ENCODE measurements at regions not wholly inside any gene's neighbourhood (a gene's known extent, or its start where the extent isn't known, plus 50 kb on each side); places are given as distances from the start of the nearest gene placed in this dataset.

- Mint-ChIP-seq H3K4me1 (ENCODE audit: low read depth) (no peaks in the 10 kb centered on the region), H3K9me3 (no peaks in the 10 kb centered on the region), H3K36me3 (ENCODE audit: low read depth) (no peaks in the 10 kb centered on the region), H3K4me3 (no peak overlapping the region), H3K27ac (no peak overlapping the region), H3K27me3 (no peaks in the 10 kb centered on the region)
- intact Hi-C loops (cut with micrococcal nuclease): no loop called here
These were observed 161.4 kb downstream of the GPAM start for GRCh38 chr10:112022196-112022595.

- no peaks in the 10 kb centered on the region for H3K4me1 Mint-ChIP-seq (ENCODE audit: low read depth)
- intact Hi-C loops (cut with micrococcal nuclease): no loop called here
- H3K36me3 Mint-ChIP-seq (ENCODE audit: low read depth): no peaks in the 10 kb centered on the region
- no peak overlapping the region for H3K27ac Mint-ChIP-seq
- no peak overlapping the region for H3K4me3 Mint-ChIP-seq
- H3K9me3 Mint-ChIP-seq: peaks cover 4% of the 10 kb centered on the region
- no peaks in the 10 kb centered on the region for H3K27me3 Mint-ChIP-seq
These were observed 159.5 kb downstream of the GPAM start for GRCh38 chr10:112024079-112024478.

DNA sequence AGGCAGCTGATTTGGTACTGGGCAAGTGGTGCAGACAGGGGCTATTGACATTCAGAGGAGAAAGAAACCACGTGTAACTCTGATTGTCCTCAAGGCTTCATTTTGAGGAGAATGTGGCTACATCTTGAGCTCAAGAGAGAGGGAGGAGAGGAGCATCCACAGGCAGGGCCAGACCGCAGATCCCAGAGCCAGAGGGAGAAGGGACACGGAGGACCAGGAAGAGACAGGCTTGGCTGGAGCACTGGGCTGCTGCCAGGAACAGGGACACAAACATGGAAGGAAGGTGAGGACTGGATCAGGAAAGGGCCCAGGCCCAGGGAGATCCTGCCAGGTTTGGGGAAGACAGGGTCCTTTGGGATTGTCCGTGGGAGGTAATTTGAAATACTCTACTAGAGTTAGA, 158.3 kb downstream of the GPAM start:
- H3K4me1 Mint-ChIP-seq (ENCODE audit: low read depth): no peaks in the 10 kb centered on the region
- no peak overlapping the region for H3K27ac Mint-ChIP-seq
- H3K27me3 Mint-ChIP-seq: no peaks in the 10 kb centered on the region
- no peak overlapping the region for H3K4me3 Mint-ChIP-seq
- intact Hi-C loops (cut with micrococcal nuclease): no loop called here
- peaks cover 12% of the 10 kb centered on the region for H3K9me3 Mint-ChIP-seq
- H3K36me3 Mint-ChIP-seq (ENCODE audit: low read depth): no peaks in the 10 kb centered on the region

DNA sequence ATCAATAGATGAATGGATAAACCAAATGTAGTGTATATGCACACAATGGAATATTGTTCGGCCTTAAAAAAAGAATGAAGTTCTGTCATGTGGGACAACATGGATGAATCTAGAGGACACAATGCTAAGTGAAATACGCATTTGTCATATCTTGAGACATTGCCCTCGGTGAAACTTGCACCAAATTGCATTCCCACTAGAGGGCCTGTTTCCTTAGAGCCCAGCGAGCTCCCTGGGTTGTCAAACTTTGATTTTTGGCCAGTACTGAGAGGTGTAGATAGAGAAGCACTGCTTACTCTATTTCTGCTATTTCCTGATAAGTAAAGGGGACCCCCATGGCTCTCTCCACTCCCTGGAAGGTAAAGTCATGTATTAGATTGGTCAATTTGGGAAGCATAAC, 157.1 kb downstream of the GPAM start:
- no peaks in the 10 kb centered on the region for H3K36me3 Mint-ChIP-seq (ENCODE audit: low read depth)
- no peak overlapping the region for H3K27ac Mint-ChIP-seq
- intact Hi-C loops (cut with micrococcal nuclease): no loop called here
- H3K4me1 Mint-ChIP-seq (ENCODE audit: low read depth): no peaks in the 10 kb centered on the region
- peaks cover 12% of the 10 kb centered on the region for H3K9me3 Mint-ChIP-seq
- H3K27me3 Mint-ChIP-seq: no peaks in the 10 kb centered on the region
- H3K4me3 Mint-ChIP-seq: no peak overlapping the region

GRCh38 chr10:112027731-112028280, 155.8 kb downstream of the GPAM start:
- no peaks in the 10 kb centered on the region for H3K4me1 Mint-ChIP-seq (ENCODE audit: low read depth)
- no peaks in the 10 kb centered on the region for H3K36me3 Mint-ChIP-seq (ENCODE audit: low read depth)
- intact Hi-C loops (cut with micrococcal nuclease): no loop called here
- no peak overlapping the region for H3K4me3 Mint-ChIP-seq
- H3K27ac Mint-ChIP-seq: no peak overlapping the region
- H3K9me3 Mint-ChIP-seq: peaks cover 24% of the 10 kb centered on the region
- H3K27me3 Mint-ChIP-seq: no peaks in the 10 kb centered on the region

GRCh38 chr10:112030431-112030830, 153.1 kb downstream of the GPAM start:
- no peaks in the 10 kb centered on the region for H3K27me3 Mint-ChIP-seq
- H3K4me3 Mint-ChIP-seq: no peak overlapping the region
- H3K27ac Mint-ChIP-seq: no peak overlapping the region
- no peaks in the 10 kb centered on the region for H3K36me3 Mint-ChIP-seq (ENCODE audit: low read depth)
- no peaks in the 10 kb centered on the region for H3K4me1 Mint-ChIP-seq (ENCODE audit: low read depth)
- peaks cover 28% of the 10 kb centered on the region for H3K9me3 Mint-ChIP-seq
- intact Hi-C loops (cut with micrococcal nuclease): no loop called here

DNA sequence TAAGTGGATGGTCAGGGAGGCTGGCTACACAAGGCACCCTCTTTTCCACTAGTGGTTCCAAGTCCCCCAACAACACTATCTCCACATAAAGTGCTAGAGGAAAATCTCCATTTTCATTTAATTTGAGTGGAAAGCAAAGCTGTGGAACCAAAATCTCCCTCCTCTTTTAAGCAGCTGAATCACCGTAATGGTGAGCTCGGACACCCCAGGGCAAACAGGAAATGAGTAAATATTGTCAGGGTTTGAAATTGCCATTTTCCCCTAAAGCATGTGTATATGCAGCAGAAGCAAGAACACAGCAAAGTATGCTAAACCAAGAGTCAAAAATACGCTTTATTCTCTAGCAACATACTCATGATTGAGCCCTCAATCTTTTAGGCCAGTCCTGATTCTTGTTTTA, 143.7 kb downstream of the GPAM start:
- peaks cover 42% of the 10 kb centered on the region for H3K9me3 Mint-ChIP-seq
- H3K27me3 Mint-ChIP-seq: no peaks in the 10 kb centered on the region
- intact Hi-C loops (cut with micrococcal nuclease): no loop called here
- no peaks in the 10 kb centered on the region for H3K36me3 Mint-ChIP-seq (ENCODE audit: low read depth)
- no peak overlapping the region for H3K27ac Mint-ChIP-seq
- H3K4me3 Mint-ChIP-seq: no peak overlapping the region
- no peaks in the 10 kb centered on the region for H3K4me1 Mint-ChIP-seq (ENCODE audit: low read depth)

DNA sequence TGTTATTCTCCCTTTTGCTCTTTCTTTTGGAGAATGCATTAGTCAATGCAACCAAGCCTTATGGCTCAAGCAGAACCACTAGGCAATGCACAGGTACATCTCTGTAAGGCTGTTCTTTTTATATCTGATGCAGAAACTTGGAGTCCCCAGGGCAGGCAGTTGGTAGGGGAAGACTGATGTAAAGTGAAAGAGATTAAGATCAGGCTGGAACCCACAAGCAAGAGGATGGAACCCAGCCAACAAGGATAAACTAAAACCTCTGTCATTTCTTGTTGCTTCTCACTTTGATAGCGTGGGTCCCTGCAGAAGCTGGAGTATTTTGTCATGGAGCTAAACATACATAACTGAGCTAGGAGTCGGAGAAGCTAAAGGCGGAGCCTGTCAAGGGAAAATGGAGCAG, 142.9 kb downstream of the GPAM start:
- Mint-ChIP-seq H3K9me3 (peaks cover 42% of the 10 kb centered on the region), H3K4me1 (ENCODE audit: low read depth) (no peaks in the 10 kb centered on the region), H3K27me3 (no peaks in the 10 kb centered on the region), H3K36me3 (ENCODE audit: low read depth) (no peaks in the 10 kb centered on the region), H3K4me3 (no peak overlapping the region), H3K27ac (no peak overlapping the region)
- intact Hi-C loops (cut with micrococcal nuclease): no loop called here

GRCh38 chr10:112045938-112046337, 137.6 kb downstream of the GPAM start:
- Mint-ChIP-seq H3K9me3 (peaks cover 10% of the 10 kb centered on the region), H3K27ac (no peak overlapping the region), H3K4me1 (ENCODE audit: low read depth) (no peaks in the 10 kb centered on the region), H3K36me3 (ENCODE audit: low read depth) (no peaks in the 10 kb centered on the region), H3K27me3 (no peaks in the 10 kb centered on the region), H3K4me3 (no peak overlapping the region)
- intact Hi-C loops (cut with micrococcal nuclease): no loop called here

DNA sequence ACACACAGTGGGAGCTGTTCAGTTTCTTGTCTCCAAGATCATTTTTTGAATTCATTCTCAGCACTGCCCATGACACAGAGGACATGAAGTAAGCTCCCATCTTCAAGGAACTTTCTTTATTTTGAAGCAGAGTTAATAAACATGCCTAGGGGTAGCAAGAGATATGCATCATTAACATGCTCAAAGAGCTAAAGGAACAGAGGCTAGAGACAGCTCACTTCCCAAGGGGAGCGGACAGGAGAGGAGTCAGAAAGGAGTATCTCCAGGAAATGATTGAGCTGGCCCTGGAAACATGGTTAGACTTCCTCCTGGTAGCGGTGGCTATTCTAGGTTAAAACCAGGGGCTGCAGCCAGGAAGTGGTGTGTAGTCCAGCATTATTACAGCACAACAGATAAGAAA, 135.9 kb downstream of the GPAM start:
- Mint-ChIP-seq H3K27ac (no peak overlapping the region), H3K4me1 (ENCODE audit: low read depth) (no peaks in the 10 kb centered on the region), H3K9me3 (no peaks in the 10 kb centered on the region), H3K4me3 (no peak overlapping the region), H3K27me3 (no peaks in the 10 kb centered on the region), H3K36me3 (ENCODE audit: low read depth) (no peaks in the 10 kb centered on the region)
- intact Hi-C loops (cut with micrococcal nuclease): no loop called here

- Mint-ChIP-seq H3K27ac (no peak overlapping the region), H3K4me1 (ENCODE audit: low read depth) (no peaks in the 10 kb centered on the region), H3K9me3 (peaks cover 6% of the 10 kb centered on the region), H3K27me3 (no peaks in the 10 kb centered on the region), H3K36me3 (ENCODE audit: low read depth) (no peaks in the 10 kb centered on the region), H3K4me3 (no peak overlapping the region)
- intact Hi-C loops (cut with micrococcal nuclease): no loop called here
These were observed 131.4 kb downstream of the GPAM start for GRCh38 chr10:112052166-112052565.

- Mint-ChIP-seq H3K36me3 (ENCODE audit: low read depth) (no peaks in the 10 kb centered on the region), H3K27me3 (no peaks in the 10 kb centered on the region), H3K4me1 (ENCODE audit: low read depth) (no peaks in the 10 kb centered on the region), H3K27ac (no peak overlapping the region), H3K9me3 (peaks cover 6% of the 10 kb centered on the region), H3K4me3 (no peak overlapping the region)
- intact Hi-C loops (cut with micrococcal nuclease): no loop called here
These were observed 129.7 kb downstream of the GPAM start for GRCh38 chr10:112053895-112054294.

DNA sequence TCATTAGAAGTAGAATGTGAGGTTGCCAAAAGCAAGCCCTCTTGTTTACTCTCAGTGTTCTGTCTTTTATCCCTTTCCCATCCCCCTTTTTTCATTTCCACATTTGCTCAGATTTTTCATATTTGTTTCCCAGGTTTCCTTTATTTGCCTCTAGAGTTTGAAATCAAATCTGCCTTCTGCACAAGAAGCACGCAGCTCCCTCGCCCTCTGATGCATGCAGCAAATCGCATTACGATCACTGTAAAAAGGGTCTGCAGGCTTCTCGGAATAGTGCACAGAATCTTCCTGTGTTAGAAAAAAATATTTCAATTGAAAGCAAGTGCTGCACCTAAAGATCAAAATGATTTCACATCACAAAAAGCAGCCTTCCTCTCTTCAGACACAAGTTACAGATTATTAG, 129.0 kb downstream of the GPAM start:
- Mint-ChIP-seq H3K36me3 (ENCODE audit: low read depth) (no peaks in the 10 kb centered on the region), H3K4me3 (no peak overlapping the region), H3K27me3 (no peaks in the 10 kb centered on the region), H3K9me3 (peaks cover 6% of the 10 kb centered on the region), H3K27ac (no peak overlapping the region), H3K4me1 (ENCODE audit: low read depth) (no peaks in the 10 kb centered on the region)
- intact Hi-C loops (cut with micrococcal nuclease): no loop called here

DNA sequence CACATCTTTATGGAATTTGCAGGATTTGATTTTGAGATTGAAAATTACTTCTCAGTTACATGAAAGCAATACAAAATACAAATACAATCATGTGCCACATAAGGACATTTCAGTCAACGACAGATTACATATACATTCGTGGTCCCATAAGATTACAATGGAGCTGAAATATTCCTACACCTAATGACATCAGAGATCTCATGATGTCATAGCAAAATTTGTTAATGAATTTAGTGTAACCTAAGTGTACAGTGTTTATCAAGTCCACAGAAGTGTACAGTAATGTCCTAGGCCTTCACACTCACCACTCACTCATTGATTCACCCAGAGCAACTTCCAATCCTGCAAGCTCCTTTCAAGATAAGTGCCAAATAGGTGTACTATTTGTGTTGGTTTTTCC, 126.5 kb downstream of the GPAM start:
- H3K4me3 Mint-ChIP-seq: no peak overlapping the region
- peaks cover 6% of the 10 kb centered on the region for H3K9me3 Mint-ChIP-seq
- intact Hi-C loops (cut with micrococcal nuclease): no loop called here
- no peaks in the 10 kb centered on the region for H3K4me1 Mint-ChIP-seq (ENCODE audit: low read depth)
- no peaks in the 10 kb centered on the region for H3K27me3 Mint-ChIP-seq
- H3K36me3 Mint-ChIP-seq (ENCODE audit: low read depth): no peaks in the 10 kb centered on the region
- no peak overlapping the region for H3K27ac Mint-ChIP-seq

- no peaks in the 10 kb centered on the region for H3K27me3 Mint-ChIP-seq
- no peaks in the 10 kb centered on the region for H3K4me1 Mint-ChIP-seq (ENCODE audit: low read depth)
- no peaks in the 10 kb centered on the region for H3K36me3 Mint-ChIP-seq (ENCODE audit: low read depth)
- peaks cover 6% of the 10 kb centered on the region for H3K9me3 Mint-ChIP-seq
- no peak overlapping the region for H3K27ac Mint-ChIP-seq
- H3K4me3 Mint-ChIP-seq: no peak overlapping the region
- intact Hi-C loops (cut with micrococcal nuclease): no loop called here
These were observed 124.3 kb downstream of the GPAM start for GRCh38 chr10:112059220-112059619.
